ENCODE measurements at regions not wholly inside any gene's neighbourhood (a gene's known extent, or its start where the extent isn't known, plus 50 kb on each side); places are given as distances from the start of the nearest gene placed in this dataset.

- DNase-seq (ENCODE audit: low read depth in 2 of 2, low spot score in 1 of 2): no peak
Observed at GRCh38 chr15:31857194-31857593, 173.1 kb upstream of the CHRNA7 start.

- DNase-seq (ENCODE audit: low read depth in 2 of 2, low spot score in 1 of 2): no peak
Observed at GRCh38 chr15:31858026-31858425, 172.3 kb upstream of the CHRNA7 start.

- no peak for DNase-seq (ENCODE audit: low read depth in 2 of 2, low spot score in 1 of 2)
Observed at GRCh38 chr15:31866248-31866647, 164.1 kb upstream of the CHRNA7 start.

GRCh38 chr15:31867536-31868442, 162.5 kb upstream of the CHRNA7 start:
- DNase-seq (ENCODE audit: low read depth in 2 of 2, low spot score in 1 of 2): no peak

GRCh38 chr15:31869686-31870307, 160.5 kb upstream of the CHRNA7 start:
- DNase-seq (ENCODE audit: low read depth in 2 of 2, low spot score in 1 of 2): no peak

GRCh38 chr15:31870328-31871165, 159.8 kb upstream of the CHRNA7 start, which contains the start of gene OTUD7A:
TSS of gene OTUD7A (minus strand) at chr15:31870673.
- peak; percentile 58 to 63 for DNase-seq (ENCODE audit: low read depth in 2 of 2, low spot score in 1 of 2)

- no peak for DNase-seq (ENCODE audit: low read depth in 2 of 2, low spot score in 1 of 2)
Observed at GRCh38 chr15:31871166-31871886, 159.0 kb upstream of the CHRNA7 start.

GRCh38 chr15:31871887-31872281, 158.4 kb upstream of the CHRNA7 start:
- no peak for DNase-seq (ENCODE audit: low read depth in 2 of 2, low spot score in 1 of 2)

GRCh38 chr15:31887246-31887645, 143.1 kb upstream of the CHRNA7 start:
- no peak for DNase-seq (ENCODE audit: low read depth in 2 of 2, low spot score in 1 of 2)

- no peak for DNase-seq (ENCODE audit: low read depth in 2 of 2, low spot score in 1 of 2)
Observed at GRCh38 chr15:31892513-31892912, 137.8 kb upstream of the CHRNA7 start.

GRCh38 chr15:31893780-31894179, 136.5 kb upstream of the CHRNA7 start:
- DNase-seq (ENCODE audit: low read depth in 2 of 2, low spot score in 1 of 2): no peak

- no peak for DNase-seq (ENCODE audit: low read depth in 2 of 2, low spot score in 1 of 2)
Observed at GRCh38 chr15:31897746-31898145, 132.6 kb upstream of the CHRNA7 start.

GRCh38 chr15:31901501-31901900, 128.8 kb upstream of the CHRNA7 start:
- DNase-seq (ENCODE audit: low read depth in 2 of 2, low spot score in 1 of 2): no peak

- DNase-seq (ENCODE audit: low read depth in 2 of 2, low spot score in 1 of 2): no peak
Observed at GRCh38 chr15:31905054-31905453, 125.3 kb upstream of the CHRNA7 start.

- no peak for DNase-seq (ENCODE audit: low read depth in 2 of 2, low spot score in 1 of 2)
Observed at GRCh38 chr15:31925541-31925940, 104.8 kb upstream of the CHRNA7 start.

GRCh38 chr15:31930967-31931366, 99.3 kb upstream of the CHRNA7 start:
- DNase-seq (ENCODE audit: low read depth in 2 of 2, low spot score in 1 of 2): peak in 1 of 2 donors; percentile 8

- DNase-seq (ENCODE audit: low read depth in 2 of 2, low spot score in 1 of 2): no peak
Observed at GRCh38 chr15:31932576-31932975, 97.7 kb upstream of the CHRNA7 start.

GRCh38 chr15:31934821-31935220, 95.5 kb upstream of the CHRNA7 start:
- DNase-seq (ENCODE audit: low read depth in 2 of 2, low spot score in 1 of 2): no peak

- no peak for DNase-seq (ENCODE audit: low read depth in 2 of 2, low spot score in 1 of 2)
Observed at GRCh38 chr15:31953478-31953877, 76.8 kb upstream of the CHRNA7 start.

GRCh38 chr15:31954374-31955172, 75.7 kb upstream of the CHRNA7 start:
- DNase-seq (ENCODE audit: low read depth in 2 of 2, low spot score in 1 of 2): no peak
